ENCODE measurements at regions not wholly inside any gene's neighbourhood (a gene's known extent, or its start where the extent isn't known, plus 50 kb on each side); places are given as distances from the start of the nearest gene placed in this dataset.

DNA sequence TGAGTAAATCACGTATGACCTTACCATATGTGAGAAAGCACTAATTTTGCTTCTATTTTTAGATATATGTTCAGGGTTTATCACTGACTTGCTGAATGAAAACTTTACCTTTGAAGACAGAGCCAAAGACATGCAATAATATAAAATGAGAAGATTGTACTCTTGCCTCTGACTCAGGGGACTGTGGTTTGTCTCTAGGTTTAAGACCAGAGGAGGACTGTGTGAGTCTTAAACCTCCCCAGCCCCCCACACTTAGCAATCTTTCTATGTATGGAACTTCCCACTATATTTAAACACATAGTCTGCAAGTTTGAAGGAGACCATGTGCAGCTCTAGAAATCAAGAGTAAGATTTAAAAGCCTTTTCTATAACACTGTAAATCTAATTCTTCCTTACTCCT lies 368.7 kb upstream of the FAM241A start:
- Histone ChIP-seq H3K27ac (ENCODE audit: low read depth, low read length, poor library complexity, severe bottlenecking) (no peak overlapping the region), H3K4me3 (ENCODE audit: low read depth, low read length, poor library complexity, severe bottlenecking) (no peak overlapping the region), H4K20me1 (ENCODE audit: insufficient read depth, low read length) (no peaks in the 10 kb centered on the region), H3K9me2 (ENCODE audit: insufficient read depth, low read length) (no peaks in the 10 kb centered on the region), H3K4me2 (ENCODE audit: low read length) (no peak overlapping the region), H3K4me1 (ENCODE audit: insufficient read depth, low read length, poor library complexity, severe bottlenecking) (no peaks in the 10 kb centered on the region), H3K9me3 (ENCODE audit: low read length) (no peaks in the 10 kb centered on the region), H2AFZ (ENCODE audit: low read length) (no peak overlapping the region), H3K36me3 (ENCODE audit: insufficient read depth, low read length) (no peaks in the 10 kb centered on the region), H3K79me2 (ENCODE audit: insufficient read depth, low read depth, low read length) (no peaks in the 10 kb centered on the region)
- ChIA-PET POLR2A (no interaction called here), CTCF (ENCODE audit: unreplicated experiment) (no interaction called here)
- no TSS peak for BruUV-seq (replicated peaks)
- TF ChIP-seq, protein P1, sequence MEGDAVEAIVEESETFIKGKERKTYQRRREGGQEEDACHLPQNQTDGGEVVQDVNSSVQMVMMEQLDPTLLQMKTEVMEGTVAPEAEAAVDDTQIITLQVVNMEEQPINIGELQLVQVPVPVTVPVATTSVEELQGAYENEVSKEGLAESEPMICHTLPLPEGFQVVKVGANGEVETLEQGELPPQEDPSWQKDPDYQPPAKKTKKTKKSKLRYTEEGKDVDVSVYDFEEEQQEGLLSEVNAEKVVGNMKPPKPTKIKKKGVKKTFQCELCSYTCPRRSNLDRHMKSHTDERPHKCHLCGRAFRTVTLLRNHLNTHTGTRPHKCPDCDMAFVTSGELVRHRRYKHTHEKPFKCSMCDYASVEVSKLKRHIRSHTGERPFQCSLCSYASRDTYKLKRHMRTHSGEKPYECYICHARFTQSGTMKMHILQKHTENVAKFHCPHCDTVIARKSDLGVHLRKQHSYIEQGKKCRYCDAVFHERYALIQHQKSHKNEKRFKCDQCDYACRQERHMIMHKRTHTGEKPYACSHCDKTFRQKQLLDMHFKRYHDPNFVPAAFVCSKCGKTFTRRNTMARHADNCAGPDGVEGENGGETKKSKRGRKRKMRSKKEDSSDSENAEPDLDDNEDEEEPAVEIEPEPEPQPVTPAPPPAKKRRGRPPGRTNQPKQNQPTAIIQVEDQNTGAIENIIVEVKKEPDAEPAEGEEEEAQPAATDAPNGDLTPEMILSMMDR (conservative IDR thresholded peaks at IDR 0.05; ENCODE audit: low read length) = no peak
- TF ChIP-seq EZH2phosphoT487 (IDR thresholded peaks at IDR 0.05; ENCODE audit: borderline replicate concordance, low read depth, low read length) = no peak
- intact Hi-C loops (cut with micrococcal nuclease; ENCODE audit: unreplicated experiment) = no loop called here
- no peak for DNase-seq (ENCODE audit: low spot score)

DNA sequence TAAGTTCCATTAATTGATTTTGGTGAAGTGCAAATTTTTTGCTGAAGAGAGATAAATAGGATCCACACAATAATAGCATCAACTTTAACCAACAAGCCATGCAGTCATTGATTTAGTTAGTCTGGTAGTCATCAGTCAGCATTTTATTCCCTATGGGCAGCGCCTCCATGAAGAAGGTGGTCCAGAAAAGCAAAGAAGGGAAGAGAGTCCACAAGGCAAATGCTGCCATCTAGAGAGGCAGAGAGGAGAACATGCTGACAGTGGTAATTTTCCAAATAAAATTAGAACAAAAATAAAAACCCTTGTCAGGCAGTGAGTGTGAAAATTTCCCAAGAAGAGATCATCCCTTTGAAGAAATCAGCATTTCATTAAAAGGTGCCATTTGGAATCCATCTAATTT lies 366.7 kb upstream of the FAM241A start:
- intact Hi-C loops (cut with micrococcal nuclease; ENCODE audit: unreplicated experiment) = no loop called here
- H3K79me2 ChIP-seq (ENCODE audit: insufficient read depth, low read depth, low read length) = no peaks in the 10 kb centered on the region
- DNase-seq (ENCODE audit: low spot score) = no peak
- TF ChIP-seq, protein P1 (conservative IDR thresholded peaks at IDR 0.05; ENCODE audit: low read length) = no peak
- no peak for TF ChIP-seq EZH2phosphoT487 (IDR thresholded peaks at IDR 0.05; ENCODE audit: borderline replicate concordance, low read depth, low read length)
- no peak overlapping the region for H3K4me3 ChIP-seq (ENCODE audit: low read depth, low read length, poor library complexity, severe bottlenecking)
- POLR2A ChIA-PET = no interaction called here
- CTCF ChIA-PET (ENCODE audit: unreplicated experiment) = no interaction called here
- no peak overlapping the region for H3K27ac ChIP-seq (ENCODE audit: low read depth, low read length, poor library complexity, severe bottlenecking)
- no peaks in the 10 kb centered on the region for H3K36me3 ChIP-seq (ENCODE audit: insufficient read depth, low read length)
- no peaks in the 10 kb centered on the region for H4K20me1 ChIP-seq (ENCODE audit: insufficient read depth, low read length)
- no peak overlapping the region for H2AFZ ChIP-seq (ENCODE audit: low read length)
- no peaks in the 10 kb centered on the region for H3K4me1 ChIP-seq (ENCODE audit: insufficient read depth, low read length, poor library complexity, severe bottlenecking)
- H3K4me2 ChIP-seq (ENCODE audit: low read length) = no peak overlapping the region
- no peaks in the 10 kb centered on the region for H3K9me2 ChIP-seq (ENCODE audit: insufficient read depth, low read length)
- BruUV-seq (replicated peaks) = no TSS peak
- no peaks in the 10 kb centered on the region for H3K9me3 ChIP-seq (ENCODE audit: low read length)

DNA sequence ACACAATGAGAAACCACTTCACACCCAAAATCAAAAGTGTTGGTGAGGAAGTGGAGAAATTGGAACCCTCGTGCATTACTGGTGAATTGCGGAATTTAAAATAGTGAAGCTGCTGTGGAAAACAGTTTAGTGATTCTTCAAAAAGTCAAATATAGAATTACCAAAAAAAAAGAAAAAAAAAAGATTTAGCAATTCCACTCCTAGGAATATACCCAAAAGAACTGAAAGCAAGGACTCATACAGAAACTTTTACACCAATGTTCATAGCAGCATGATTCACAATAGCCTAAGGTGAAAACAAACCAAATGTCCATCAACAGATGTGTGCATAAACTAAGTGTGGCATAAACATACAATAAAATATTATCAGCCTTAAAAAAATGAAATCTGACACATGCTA lies 364.3 kb upstream of the FAM241A start:
- POLR2A ChIA-PET = no interaction called here
- DNase-seq (ENCODE audit: low spot score) = no peak
- Histone ChIP-seq H3K27ac (ENCODE audit: low read depth, low read length, poor library complexity, severe bottlenecking) (no peak overlapping the region), H3K9me3 (ENCODE audit: low read length) (no peaks in the 10 kb centered on the region), H3K4me2 (ENCODE audit: low read length) (no peak overlapping the region), H3K4me3 (ENCODE audit: low read depth, low read length, poor library complexity, severe bottlenecking) (no peak overlapping the region), H4K20me1 (ENCODE audit: insufficient read depth, low read length) (no peaks in the 10 kb centered on the region), H2AFZ (ENCODE audit: low read length) (no peak overlapping the region), H3K79me2 (ENCODE audit: insufficient read depth, low read depth, low read length) (no peaks in the 10 kb centered on the region), H3K9me2 (ENCODE audit: insufficient read depth, low read length) (no peaks in the 10 kb centered on the region), H3K4me1 (ENCODE audit: insufficient read depth, low read length, poor library complexity, severe bottlenecking) (no peaks in the 10 kb centered on the region), H3K36me3 (ENCODE audit: insufficient read depth, low read length) (no peaks in the 10 kb centered on the region)
- no TSS peak for BruUV-seq (replicated peaks)
- no peak for TF ChIP-seq EZH2phosphoT487 (IDR thresholded peaks at IDR 0.05; ENCODE audit: borderline replicate concordance, low read depth, low read length)
- TF ChIP-seq, protein P1 (conservative IDR thresholded peaks at IDR 0.05; ENCODE audit: low read length) = no peak
- CTCF ChIA-PET (ENCODE audit: unreplicated experiment) = no interaction called here
- intact Hi-C loops (cut with micrococcal nuclease; ENCODE audit: unreplicated experiment) = no loop called here

Measured in OCI-LY7 (cell line).